NCI-H345 (cell line): ENCODE measurements at regions not wholly inside any gene's neighbourhood (a gene's known extent, or its start where the extent isn't known, plus 50 kb on each side); places are given as distances from the start of the nearest gene placed in this dataset.

ENCODE experiments used
- DNase-seq: peaks from one replicate; lab custom pipeline; 2025; lab: John Stamatoyannopoulos, UW

DNA sequence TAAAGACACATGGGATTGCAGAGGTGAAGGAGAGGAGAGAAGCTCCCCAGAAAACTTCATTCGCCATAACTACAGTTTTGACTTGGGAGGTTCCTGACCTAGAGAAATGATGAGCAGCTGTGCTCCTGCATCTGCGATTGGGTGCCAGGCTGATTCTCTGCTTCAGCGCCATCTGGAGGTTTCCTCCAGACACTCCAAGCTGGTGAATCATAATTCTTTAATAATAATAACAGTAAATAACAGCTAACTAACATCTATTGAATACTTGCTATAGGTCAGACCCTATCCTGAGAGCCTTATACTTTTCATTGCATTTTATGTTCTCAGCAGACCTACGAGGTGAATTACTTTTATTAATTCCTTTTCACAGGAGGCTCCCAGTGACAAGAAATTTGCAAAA is 575.8 kb downstream of the TOX3 start:
- DNase-seq = no peak

DNA sequence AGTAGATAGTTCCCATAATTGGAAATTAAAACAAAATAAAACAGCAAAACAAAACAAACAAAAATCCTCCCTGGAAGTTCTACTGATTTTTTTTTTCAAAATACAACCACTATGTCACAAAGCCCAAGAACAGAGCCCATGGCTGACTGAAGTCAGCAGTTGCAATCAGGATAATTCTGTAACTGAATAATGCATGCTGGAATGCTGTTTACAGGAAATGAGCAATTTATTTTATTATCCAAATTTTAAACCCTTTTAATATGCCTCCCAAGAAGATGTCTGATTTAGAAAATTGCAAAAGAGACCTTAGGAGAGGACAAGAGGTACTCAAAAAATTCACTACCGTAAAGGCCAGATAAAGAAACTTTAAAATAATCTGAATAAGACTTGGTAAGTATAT is 578.2 kb downstream of the TOX3 start:
- no peak for DNase-seq

- no peak for DNase-seq
Measured at GRCh38 chr16:51967646-51968045, 579.3 kb downstream of the TOX3 start.

DNA sequence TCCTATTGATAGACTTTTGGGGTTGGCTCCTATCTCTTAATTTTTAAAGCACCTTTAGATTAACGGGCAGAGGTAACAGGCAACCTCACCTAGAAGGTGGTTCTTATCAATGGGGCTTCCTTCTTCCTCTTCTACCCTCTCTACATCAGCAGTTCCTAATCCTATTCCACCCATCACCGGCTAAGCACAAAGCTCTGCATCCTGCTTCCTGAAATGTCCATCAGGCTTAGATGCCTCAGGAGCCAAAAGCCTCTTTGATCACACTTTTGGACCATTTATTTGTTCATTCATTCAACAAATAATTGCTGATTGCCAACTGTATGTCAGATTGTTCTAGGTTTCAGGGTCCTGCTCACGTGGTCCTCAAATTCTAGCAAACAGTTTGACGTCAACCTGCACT is 586.0 kb downstream of the TOX3 start:
- no peak for DNase-seq

GRCh38 chr16:51953286-51953985 is 593.5 kb downstream of the TOX3 start:
- no peak for DNase-seq

DNA sequence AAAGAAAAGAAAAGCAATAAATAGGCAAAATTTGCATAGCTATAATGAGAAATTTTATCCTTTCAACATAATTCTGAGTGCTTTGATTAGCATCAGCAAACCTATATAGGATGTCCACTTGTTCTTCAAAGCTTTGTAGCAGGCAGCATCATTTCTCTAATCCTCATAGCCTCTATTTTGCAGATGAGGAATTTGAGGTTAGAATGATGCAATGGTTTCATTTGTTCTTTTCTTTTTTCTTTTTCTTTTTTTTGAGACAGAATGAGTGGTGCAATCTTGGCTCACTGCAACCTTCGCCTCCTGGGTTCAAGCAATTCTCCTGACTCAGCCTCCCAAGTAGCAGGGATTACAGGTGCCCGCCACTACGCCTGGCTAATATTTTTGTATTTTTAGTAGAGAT is 594.4 kb downstream of the TOX3 start:
- DNase-seq = no peak

DNA sequence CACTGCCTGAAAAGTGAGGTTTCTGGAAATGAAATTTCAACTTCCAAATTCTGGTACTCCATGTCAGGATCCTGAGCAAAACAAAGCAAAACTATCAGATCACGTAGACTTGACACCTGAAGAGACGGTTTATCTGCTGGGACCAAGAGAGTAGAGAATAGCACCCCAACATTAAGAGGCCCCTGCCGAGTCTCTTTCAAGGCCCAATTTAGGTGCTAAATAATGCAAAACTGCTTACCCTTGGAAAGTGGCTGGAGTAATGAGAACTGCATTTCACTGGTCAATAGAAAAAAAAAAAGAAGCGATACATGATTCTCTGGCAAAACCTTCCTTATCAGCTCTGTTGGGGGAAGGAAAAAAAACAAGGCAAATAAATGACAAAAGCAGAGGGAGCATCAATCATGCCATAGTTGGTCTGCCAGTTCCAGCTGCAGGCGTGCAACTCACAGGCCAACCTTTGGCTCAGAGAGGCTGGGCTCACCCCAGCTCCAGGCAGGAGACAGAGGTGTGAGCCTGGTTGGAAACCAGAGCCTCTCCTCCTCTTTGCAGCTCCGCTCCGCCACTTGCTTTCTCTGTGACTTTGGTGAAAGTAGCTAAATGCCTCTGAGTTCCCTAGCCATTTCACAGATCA is 595.2 kb downstream of the TOX3 start:
- DNase-seq = peak; percentile 6

DNA sequence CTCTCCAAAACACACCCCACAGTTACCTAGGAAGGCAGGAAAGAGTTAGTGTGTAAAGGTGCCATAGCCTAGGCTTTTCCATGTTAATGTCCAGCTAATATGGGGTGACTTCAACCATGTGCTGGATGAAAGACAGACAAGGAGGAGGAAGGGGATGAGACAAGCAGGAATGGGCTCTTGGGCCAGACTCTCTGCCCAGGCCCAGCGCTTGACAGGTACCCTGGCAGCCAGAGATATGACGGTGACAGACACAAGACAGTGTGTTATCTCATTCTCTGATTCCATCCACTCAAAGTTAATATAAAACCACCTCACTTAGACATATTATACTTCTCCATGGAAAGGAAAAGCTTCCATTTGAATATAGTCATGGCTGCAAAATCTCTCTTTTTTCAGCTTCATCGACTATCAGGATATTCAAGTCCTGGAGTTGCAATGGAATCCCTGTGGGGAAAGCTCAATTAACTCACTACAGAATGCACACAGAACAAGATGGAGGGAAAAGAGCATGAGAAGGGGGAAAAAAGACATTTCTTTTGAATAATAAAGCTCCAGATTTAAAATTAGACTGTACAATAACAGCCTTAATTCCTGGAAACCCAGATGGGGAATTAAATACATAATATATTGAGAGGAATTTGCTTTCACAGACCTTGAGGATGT is 596.7 kb downstream of the TOX3 start:
- DNase-seq = no peak

DNA sequence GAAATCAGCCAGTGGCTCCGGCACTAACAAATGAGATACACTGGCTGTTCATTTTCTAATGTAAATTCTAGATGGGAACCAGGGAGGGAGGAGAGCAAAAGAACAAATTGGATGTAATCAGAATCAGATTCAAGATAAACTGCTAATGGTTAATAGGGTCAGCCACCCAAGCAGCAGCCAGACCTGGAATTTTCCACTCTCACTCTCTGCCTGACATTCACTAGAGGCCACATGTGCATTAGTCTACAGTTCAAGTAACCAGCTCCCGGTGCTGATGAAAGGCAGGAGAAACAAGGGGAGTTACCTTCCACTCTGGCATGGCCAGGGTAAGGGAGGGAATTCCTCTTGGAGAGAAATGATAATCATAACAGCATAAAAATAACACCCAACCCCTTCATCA is 597.7 kb downstream of the TOX3 start:
- DNase-seq = no peak

DNA sequence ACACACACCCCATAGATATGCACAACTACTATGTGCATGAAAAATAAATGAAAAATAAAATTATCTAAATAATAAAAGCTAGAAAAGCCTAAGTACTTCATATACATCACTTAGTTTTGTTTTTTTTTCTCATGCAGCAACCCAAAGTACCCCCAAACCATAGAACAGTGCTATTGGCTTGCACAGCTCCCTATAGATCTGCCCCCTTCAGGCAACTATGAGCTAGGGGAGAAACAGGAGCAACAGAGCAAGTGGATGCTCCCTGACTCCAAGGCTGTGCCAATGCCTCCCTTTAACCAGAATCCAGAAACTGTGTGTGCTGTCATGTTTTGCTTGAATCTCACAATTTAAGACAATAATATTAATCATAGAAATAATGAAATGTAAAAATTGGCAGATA is 605.5 kb downstream of the TOX3 start:
- DNase-seq = no peak

DNA sequence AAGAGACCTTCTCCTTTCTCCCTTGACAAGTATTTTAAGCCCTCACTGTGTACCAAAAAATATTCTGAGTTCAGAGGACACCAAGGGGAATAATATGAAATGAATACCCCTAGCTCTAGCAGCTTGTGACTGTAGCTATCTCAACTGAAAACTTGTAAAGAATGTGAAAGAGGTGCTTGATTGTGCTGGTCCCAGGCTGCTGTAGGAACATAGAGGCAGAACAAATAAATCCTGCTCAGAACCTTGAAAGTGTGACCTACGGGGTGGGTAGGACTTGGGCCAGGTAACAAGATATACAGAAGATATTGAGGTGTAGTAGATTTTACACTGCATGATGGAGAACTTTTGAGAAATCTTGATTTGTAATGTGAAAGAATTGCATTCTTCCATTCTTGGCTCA is 606.8 kb downstream of the TOX3 start:
- DNase-seq = no peak

- DNase-seq = peak; percentile 11
Measured at GRCh38 chr16:51939378-51939871, 607.5 kb downstream of the TOX3 start.

- DNase-seq = no peak
Measured at GRCh38 chr16:51938861-51939260, 608.1 kb downstream of the TOX3 start.

DNA sequence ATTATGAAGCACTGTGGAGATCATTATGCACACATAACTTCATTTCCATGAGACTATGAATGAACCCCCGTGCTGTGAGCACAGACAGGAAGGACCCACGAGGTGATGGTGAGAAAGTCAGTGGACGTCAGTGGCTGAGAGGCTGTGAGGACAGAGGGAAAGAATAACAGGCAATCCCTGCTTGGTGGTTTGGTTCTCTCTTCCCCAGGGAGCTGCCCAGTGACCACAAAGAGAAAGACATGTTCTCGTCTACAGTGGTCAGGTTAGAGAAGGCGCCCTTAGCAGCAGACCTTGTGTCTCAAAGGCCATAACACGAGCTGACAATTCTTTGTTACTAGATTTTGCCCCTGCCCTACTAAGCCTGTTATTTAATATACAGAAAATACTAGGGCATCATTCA is 609.2 kb downstream of the TOX3 start:
- no peak for DNase-seq

DNA sequence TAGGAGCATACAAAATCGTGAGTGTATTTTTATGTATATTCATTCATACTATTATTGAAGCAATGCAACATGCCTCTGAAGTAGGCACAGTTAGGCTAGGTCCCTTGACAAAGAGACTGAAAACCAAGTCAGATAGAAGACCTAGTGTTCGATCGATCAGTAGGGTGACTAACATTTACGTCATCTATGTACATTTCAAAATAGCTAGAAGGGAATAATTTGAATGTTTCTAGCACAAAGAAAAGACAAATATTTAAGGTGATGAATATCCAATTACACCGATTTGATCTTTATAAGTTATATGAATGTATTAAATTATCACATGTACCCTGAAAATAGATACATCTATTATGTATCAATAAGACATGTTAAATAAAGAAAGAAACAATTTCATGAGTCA is 610.1 kb downstream of the TOX3 start:
- no peak for DNase-seq

DNA sequence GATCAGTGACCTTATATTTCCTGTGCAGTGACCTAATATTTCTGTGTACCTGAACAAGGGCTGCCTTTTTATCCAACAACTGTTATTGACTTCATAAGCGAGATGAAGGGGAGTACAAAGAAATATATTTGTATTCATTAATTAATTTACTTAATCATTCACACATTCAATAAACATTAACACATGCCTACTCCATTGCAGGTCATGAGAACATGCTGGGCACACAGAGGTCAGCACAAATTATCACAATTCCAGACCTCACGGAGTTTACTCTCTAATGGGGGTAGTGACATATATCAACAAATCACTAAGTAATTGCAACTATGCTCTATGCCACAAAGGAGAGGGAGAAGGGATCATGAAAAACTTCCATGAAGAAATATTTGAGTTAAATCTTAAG is 614.6 kb downstream of the TOX3 start:
- no peak for DNase-seq

GRCh38 chr16:51931653-51932052 is 615.3 kb downstream of the TOX3 start:
- DNase-seq = no peak

GRCh38 chr16:51924744-51925143 is 622.2 kb downstream of the TOX3 start:
- no peak for DNase-seq

GRCh38 chr16:51922476-51922875 is 624.5 kb downstream of the TOX3 start:
- DNase-seq = no peak

DNA sequence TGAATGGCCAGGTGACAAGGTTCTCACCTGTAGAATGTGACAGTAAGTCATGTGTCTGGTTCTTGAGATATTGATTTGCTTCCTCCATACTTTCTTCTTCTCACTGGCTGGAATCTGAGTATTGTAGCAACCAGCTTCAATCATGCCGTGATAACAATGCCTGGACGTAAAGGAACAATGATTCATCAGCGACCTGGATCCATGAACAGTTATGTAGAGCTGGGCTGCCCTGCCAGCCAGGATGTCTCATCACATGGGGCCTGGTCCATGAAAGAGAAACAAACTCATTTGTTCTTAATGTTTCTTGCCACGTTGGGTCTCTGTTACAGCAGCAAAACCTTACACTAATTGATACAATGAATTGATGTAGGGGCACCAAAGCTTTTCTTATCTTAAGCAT is 627.2 kb downstream of the TOX3 start:
- DNase-seq = no peak

GRCh38 chr16:51916814-51917213 is 630.1 kb downstream of the TOX3 start:
- DNase-seq = no peak

DNA sequence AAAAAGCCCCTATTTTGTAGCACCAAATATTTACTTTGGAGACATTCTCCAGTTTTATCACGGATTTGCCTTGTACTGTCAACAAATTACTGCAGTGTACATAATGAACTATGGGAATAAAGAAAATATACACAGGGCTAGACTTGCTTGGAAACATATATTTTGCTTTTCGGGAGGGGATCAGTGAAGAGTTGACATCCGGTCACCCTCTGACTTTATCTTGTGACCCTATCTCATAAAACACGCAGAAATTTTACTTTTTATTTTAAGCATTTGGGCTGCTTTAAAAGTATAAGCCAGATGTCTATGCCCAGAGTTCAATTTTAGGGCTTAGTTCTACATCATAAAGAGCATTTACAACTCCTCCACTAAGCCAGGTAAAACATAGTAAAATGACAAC is 630.7 kb downstream of the TOX3 start:
- DNase-seq = no peak

GRCh38 chr16:51907680-51908079 is 639.3 kb downstream of the TOX3 start:
- DNase-seq = no peak
